HG03354 (cell line): ENCODE measurements at regions not wholly inside any gene's neighbourhood (a gene's known extent, or its start where the extent isn't known, plus 50 kb on each side); places are given as distances from the start of the nearest gene placed in this dataset.

Source experiments
- ATAC-seq: cut with Tn5 transposase; IDR thresholded peaks from one replicate; pipeline ENCODE4 v1.9.1; 2021; ENCODE audit warnings: mild to moderate bottlenecking; ENCODE audit not compliant: unreplicated experiment, poor library complexity, severe bottlenecking

GRCh38 chr14:101196051-101196712 lies 292.7 kb upstream of the RTL1 start:
- ATAC-seq: no peak

DNA sequence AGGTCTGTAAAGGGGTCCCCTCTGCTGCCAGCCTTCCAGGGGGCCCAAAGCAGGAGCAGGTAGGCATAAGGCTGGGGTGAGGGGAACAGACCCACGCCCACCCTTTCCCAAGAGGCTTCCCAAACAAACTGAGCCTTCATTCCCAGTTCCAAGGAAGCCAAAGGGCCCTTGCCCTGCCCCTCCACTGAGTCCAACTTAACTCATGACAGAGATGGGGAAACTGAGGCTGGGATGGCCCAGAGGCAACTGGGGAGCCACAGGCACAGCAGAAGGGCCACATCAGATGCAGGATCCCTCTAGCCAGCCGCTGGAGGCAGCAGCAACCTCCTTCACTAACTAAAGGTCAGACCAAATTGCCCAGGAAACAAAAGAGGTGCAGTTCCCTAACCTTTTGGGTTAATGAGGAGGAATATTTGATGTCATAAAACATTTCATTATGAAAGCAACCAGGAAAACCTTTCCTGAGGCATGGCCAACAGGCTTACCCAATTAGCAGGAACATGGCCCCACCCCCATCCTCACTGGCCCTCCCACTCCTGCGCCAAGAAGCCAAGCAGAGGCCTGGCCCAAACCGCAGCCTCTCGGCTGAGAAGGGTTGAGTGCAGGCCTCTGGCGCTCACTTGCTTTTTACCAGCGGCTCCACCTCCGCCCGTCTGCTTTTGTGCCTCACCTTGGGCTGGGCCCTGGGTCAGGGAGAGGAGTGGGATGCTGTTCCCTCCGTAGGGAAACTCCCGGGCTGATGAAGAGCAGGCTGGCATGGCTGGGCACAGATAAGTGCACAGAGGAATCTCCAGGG lies 293.5 kb upstream of the RTL1 start:
- no peak for ATAC-seq

- no peak for ATAC-seq
These were observed 294.3 kb upstream of the RTL1 start for GRCh38 chr14:101197595-101198397.

- ATAC-seq: no peak
These were observed 295.0 kb upstream of the RTL1 start for GRCh38 chr14:101198398-101199027.

DNA sequence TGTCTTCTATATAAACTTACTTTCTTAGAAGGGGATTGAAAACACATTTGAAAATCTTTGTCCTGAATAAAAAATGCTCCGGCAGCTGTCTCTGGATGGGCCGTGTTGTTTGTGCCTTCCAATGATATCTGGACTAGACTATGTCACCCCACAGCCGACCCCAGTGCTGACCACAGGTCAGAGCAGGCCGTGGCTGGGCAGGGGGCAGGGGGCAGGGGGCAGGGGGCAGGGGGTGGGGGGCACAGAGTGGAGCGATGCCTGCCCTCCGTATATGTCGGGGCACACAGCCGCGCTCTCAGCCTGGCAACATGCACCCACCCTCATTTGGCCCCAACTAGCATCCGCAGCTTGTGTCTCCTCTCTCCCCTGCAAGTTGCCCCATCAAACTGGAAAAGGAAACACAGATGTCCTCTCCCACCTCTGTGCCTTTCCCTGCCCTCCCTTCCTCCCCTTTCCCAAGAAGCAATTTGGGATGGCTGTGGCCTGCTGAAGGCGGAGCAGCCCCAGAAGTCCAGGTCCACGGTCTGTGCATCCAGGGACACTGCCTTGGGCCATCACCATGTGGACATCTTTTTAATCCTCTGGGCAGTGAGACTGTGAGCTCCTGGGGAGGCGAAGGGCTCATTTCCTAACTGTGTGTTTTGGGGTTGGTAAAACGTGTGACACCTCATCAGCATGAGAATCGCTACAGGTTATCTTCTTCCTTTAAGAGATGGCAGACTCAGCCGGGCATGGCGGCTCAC lies 295.7 kb upstream of the RTL1 start:
- no peak for ATAC-seq

DNA sequence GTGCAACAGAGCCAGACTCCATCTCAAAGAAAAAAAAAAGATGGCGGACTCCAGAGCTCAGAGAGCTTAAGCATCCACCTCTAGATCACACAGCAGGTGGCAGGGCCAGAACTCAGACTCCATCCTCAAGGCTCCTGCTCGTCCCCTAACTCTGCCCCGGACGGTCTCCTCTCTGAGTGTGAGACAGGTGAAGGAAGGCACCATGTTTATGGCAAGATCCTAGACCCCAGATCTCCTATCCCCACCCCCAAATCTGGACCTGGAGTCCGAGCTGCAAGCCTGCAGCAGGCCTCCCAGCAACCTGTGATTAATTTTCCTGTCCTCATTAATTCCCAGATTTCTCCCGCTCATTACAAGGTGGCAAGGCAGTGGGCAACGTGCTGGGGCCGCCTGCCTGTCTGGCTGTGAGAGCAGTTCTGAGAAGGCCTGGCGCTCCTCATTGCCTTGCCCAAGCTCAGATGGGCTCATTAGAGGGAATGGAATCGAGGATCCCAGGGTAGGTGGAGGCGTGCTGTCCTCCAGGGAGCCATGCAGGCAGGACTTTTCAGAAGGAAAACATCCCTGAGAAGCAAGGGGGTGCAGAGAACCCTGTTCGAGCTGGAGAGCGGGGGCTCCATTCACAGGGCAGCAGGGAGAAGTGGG lies 296.6 kb upstream of the RTL1 start:
- no peak for ATAC-seq

DNA sequence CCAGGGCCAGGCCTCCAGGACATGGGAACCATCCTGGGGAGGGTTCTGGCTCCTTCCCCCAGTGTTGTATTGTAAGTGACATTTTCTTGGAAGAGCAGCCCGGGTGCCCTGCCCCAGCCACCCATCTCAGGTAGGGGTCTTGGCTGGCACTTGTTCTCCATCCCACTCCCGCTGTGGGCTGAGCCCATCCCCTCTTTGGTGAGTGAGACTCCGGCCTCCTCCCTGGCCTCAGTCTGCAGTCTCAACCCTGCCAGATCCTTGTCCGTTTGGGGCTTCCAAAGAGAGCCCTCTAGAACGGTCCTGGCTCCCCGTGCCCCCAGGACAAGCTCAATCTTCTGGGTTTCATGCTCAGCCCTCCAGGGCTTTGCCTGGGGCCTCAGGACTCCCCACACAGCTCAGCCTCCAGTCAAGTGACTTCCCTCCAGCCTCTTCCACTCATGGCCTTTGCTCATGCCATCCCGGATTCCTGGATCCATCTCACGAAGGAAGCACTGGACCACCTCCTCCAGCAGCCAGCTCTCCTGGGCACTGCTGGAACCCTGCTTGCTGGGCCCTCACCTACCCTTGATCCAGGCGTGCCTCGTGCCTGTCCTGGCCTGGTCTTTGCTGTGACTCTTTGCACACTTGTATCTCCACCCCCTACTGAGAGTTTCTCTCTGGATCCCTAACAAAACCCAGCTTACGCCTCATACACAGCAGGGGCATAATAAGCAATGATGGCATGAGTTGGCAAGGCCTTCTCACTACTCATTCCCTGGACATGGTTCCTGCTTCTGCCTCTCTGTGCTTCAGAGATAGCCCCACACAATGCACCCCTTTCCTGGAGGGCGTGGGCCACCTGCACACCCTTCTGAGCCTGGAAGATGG lies 297.4 kb upstream of the RTL1 start:
- no peak for ATAC-seq

- no peak for ATAC-seq
These were observed 298.1 kb upstream of the RTL1 start for GRCh38 chr14:101201535-101202151.

GRCh38 chr14:101202627-101203404 lies 299.3 kb upstream of the RTL1 start:
- no peak for ATAC-seq

DNA sequence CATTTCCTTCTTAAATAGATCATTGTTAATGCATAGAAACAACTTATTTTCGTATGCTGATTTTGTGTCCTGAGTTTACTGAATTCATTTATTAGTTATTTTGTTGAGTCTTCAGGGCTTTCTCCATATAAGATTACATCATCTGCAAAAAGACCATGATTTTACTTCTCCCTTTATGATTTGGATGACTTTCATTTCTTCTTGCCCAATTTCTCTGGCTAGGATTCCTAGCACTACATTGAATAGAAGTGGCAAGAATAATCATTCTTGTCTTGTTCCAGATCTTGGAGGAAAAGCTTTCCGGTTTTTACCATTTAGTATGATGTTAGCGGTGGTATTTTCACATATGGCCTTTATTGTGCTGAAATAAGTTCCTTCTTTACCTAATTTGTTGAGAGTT lies 303.0 kb upstream of the RTL1 start:
- ATAC-seq: no peak

DNA sequence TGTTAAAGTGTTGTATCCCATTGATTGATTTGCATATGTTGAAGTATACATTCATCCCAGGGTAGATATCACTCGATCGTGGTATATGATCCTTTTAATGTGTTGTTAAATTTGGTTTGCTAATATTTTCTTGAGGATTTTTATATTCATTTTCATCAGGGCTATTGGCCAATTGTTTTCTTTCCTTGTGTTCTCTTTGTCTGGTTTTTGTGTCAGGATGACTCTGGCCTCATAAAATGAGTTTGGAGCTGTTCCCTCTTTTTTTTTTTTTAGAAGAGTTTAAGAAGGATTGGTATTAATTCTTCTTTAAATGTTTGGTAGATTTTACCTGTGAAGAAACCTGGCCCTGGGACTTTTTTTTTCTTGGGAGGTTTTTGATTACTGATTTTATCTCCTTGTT lies 303.5 kb upstream of the RTL1 start:
- no peak for ATAC-seq

- no peak for ATAC-seq
These were observed 304.4 kb upstream of the RTL1 start for GRCh38 chr14:101207897-101208296.

GRCh38 chr14:101209594-101209993 lies 306.1 kb upstream of the RTL1 start:
- ATAC-seq: no peak

GRCh38 chr14:101215266-101215665 lies 311.7 kb upstream of the RTL1 start:
- ATAC-seq: no peak

- no peak for ATAC-seq
These were observed 312.4 kb upstream of the RTL1 start for GRCh38 chr14:101215927-101216326.

DNA sequence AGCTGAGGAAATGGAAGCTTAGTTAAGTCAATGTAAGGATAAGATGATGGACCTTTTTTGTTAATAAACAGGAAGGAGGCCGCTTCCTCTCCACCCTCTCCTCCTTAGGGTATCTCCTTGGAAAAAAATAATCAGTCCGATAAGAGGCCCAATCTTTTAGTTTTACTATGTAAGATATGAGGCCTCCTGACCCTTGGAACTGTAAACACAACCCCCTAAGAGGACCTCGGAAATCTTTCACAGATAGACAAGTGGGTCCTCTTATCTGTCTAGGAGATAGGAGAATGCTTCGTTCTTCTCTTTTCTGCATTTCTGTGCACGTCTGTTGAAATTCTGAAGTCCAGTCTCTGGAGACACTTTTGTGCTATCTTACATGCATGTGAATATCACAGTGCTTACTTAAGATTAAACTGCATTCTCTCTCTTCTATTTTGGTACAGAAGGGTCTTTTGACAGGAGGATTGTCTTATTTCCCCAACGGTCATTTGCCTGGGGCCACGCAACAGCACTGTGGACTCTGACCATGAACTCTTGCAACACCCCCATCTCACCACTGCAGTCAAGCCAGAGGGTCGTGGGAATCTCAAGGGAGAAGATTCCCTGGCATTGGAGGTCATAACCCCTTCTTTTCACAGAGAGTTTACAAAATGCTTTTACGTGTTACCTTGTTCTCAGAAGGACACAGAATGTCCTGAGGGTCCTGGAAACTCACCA lies 313.0 kb upstream of the RTL1 start:
- no peak for ATAC-seq
